GM21447 (cell line): ENCODE measurements at regions not wholly inside any gene's neighbourhood (a gene's known extent, or its start where the extent isn't known, plus 50 kb on each side); places are given as distances from the start of the nearest gene placed in this dataset.

Experiments
- ATAC-seq: cut with Tn5 transposase; IDR thresholded peaks from one replicate; pipeline ENCODE4 v1.9.1; 2021; ENCODE audit not compliant: unreplicated experiment

DNA sequence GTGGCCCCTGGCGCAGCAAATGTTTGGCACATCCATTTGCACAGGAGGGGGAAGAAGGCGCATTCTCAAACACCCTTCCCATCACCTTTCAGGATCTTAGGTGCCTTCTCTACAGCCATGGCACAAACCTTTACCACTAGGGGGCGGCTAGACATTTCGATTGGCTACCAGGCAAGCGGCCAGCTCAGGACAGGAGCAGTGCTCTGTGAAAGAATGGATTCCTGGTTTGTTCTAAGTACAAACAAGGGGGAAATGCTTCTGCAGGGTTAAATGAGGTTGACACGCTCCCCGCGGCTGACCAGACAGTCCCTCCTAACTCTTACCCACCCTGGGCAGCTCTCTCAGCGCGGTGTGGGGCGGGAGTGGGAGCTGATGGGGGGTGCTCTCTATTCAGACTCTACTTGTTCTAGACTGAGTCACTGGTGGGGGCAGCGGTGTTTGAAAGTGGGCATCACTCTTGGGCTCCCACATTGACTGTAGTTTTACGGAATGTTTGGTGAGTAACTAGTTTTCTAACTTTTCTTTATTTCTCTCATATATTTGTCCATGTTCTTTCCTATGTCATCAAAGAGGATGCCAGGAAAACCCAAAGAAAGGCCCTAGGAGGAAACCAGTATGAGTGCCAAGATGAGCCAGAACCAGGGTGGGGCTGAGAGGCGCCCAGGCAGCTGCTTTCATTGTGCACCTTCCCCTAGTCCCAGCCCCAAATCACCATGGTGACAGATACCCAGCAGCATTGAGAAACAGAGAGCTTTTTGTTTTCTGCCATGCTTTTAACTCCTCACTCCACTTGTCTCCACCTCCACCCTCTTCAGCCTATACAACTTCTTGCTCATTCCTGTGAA, 61.4 kb upstream of the GPR158 start:
- ATAC-seq, result peak; percentile 89

- ATAC-seq, result no peak
Measured at GRCh38 chr10:25114036-25114411, 60.8 kb upstream of the GPR158 start.

DNA sequence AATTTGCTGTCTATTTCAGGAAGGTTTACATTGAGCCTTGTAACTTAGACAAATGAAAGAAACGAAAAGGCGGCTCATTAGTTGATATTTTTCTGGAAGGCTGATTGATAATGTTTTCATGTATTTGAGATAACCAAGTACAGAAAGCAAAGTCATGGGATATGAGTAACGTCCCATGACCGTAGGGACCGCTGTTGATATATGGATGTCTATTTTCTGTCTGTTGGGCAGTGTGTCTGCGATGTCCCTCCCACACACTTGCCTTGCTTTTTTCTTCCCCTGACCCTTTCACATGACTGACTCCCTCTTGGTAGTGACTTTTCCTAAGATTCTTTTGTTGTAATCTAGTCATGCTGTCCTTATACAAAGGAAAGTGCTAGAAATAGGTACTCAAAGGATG, 57.0 kb upstream of the GPR158 start:
- ATAC-seq, result no peak

GRCh38 chr10:25120188-25120587, 54.6 kb upstream of the GPR158 start:
- no peak for ATAC-seq
